ENCODE measurements at regions not wholly inside any gene's neighbourhood (a gene's known extent, or its start where the extent isn't known, plus 50 kb on each side); places are given as distances from the start of the nearest gene placed in this dataset.
A peak's percentile ranks its signal among the peaks of the same experiment; 100 is the strongest.

GRCh38 chr10:129272176-129272575 is 194.9 kb upstream of the MGMT start:
- Mint-ChIP-seq H3K27me3 (no peaks in the 10 kb centered on the region), H3K27ac (no peak overlapping the region), H3K4me3 (no peak overlapping the region), H3K4me1 (ENCODE audit: unreplicated experiment) (peaks cover 11% of the 10 kb centered on the region), H3K36me3 (no peaks in the 10 kb centered on the region), H3K9me3 (no peaks in the 10 kb centered on the region)
- DNase-seq (ENCODE audit: extremely low spot score, unreplicated experiment) = no peak
- TF ChIP-seq, protein P1, sequence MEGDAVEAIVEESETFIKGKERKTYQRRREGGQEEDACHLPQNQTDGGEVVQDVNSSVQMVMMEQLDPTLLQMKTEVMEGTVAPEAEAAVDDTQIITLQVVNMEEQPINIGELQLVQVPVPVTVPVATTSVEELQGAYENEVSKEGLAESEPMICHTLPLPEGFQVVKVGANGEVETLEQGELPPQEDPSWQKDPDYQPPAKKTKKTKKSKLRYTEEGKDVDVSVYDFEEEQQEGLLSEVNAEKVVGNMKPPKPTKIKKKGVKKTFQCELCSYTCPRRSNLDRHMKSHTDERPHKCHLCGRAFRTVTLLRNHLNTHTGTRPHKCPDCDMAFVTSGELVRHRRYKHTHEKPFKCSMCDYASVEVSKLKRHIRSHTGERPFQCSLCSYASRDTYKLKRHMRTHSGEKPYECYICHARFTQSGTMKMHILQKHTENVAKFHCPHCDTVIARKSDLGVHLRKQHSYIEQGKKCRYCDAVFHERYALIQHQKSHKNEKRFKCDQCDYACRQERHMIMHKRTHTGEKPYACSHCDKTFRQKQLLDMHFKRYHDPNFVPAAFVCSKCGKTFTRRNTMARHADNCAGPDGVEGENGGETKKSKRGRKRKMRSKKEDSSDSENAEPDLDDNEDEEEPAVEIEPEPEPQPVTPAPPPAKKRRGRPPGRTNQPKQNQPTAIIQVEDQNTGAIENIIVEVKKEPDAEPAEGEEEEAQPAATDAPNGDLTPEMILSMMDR (conservative IDR thresholded peaks at IDR 0.05) = no peak

GRCh38 chr10:129272866-129273650 is 194.0 kb upstream of the MGMT start:
- Mint-ChIP-seq H3K4me3 (no peak overlapping the region), H3K36me3 (no peaks in the 10 kb centered on the region)
- DNase-seq (ENCODE audit: extremely low spot score, unreplicated experiment) = no peak

DNA sequence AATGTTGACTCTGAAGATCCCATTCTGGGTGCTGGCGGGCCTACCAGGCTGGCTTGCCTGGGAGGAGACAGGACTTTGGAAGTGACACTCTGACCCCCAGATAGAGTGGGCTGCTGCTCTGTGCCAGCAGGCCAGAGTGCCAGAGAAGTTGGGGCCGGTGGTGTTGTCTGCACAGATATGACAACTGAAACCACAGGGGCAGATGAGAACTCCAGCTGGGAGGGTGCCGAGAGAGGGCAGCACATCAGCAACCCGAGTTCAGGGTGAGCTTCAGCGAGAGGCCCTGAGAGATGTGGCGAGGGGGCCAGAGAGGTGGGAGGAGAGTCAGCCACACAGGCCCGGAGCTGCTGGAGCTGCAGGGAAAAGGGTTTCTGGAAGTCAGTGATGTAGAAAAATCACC is 193.2 kb upstream of the MGMT start:
- no peak for DNase-seq (ENCODE audit: extremely low spot score, unreplicated experiment)
- no peak overlapping the region for H3K4me3 Mint-ChIP-seq
- peaks cover 3% of the 10 kb centered on the region for H3K27me3 Mint-ChIP-seq
- H3K4me1 Mint-ChIP-seq (ENCODE audit: unreplicated experiment) = peaks cover 11% of the 10 kb centered on the region
- TF ChIP-seq, protein P1 (conservative IDR thresholded peaks at IDR 0.05) = no peak
- no peaks in the 10 kb centered on the region for H3K9me3 Mint-ChIP-seq
- H3K27ac Mint-ChIP-seq = no peak overlapping the region
- H3K36me3 Mint-ChIP-seq = no peaks in the 10 kb centered on the region

More at GRCh38 chr10:129272866-129273650, 194.0 kb upstream of the MGMT start:
- Mint-ChIP-seq H3K27me3 (peaks cover 3% of the 10 kb centered on the region), H3K4me1 (ENCODE audit: unreplicated experiment) (peaks cover 11% of the 10 kb centered on the region), H3K9me3 (no peaks in the 10 kb centered on the region), H3K27ac (no peak overlapping the region)
- TF ChIP-seq, protein P1 (conservative IDR thresholded peaks at IDR 0.05) = no peak

DNA sequence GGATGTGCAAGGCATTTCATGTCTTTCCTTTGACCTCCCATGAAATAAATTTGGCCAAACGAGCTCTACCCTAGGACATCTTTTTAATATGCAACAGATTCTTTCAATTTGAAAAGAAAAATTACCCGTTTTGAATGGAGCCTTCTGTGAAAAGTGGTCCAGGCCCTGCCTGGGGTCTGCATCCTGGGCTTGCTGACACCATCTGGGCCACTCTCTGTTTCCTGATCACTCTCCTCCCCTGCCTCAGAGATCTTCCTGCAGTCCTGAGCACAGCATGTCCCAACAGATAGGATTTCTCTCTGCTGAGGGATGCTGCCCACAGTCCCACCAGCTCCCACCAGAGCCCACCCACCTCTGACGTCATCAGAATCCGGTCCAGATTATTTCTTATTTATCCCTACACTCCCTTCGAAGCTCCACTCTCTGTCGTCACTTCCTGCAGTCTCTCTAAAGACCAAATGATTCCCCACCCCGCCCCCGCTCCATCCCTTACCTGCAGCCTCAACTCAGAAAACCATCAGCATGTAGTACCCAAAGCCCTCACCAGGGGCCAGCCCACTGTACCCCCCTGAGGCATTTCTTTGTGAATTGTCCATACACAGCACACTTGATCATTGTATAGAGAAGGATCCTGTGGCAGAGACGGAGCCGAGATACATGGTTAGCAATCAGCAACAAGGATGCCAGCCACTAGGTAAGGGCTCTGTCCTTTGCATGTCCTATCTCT is 192.1 kb upstream of the MGMT start:
- peaks cover 3% of the 10 kb centered on the region for H3K27me3 Mint-ChIP-seq
- H3K9me3 Mint-ChIP-seq = no peaks in the 10 kb centered on the region
- DNase-seq (ENCODE audit: extremely low spot score, unreplicated experiment) = no peak
- no peak overlapping the region for H3K27ac Mint-ChIP-seq
- peaks cover 11% of the 10 kb centered on the region for H3K4me1 Mint-ChIP-seq (ENCODE audit: unreplicated experiment)
- H3K4me3 Mint-ChIP-seq = no peak overlapping the region
- TF ChIP-seq, protein P1 (conservative IDR thresholded peaks at IDR 0.05) = peak; percentile 59
- no peaks in the 10 kb centered on the region for H3K36me3 Mint-ChIP-seq

- no peak for DNase-seq (ENCODE audit: extremely low spot score, unreplicated experiment)
- TF ChIP-seq, protein P1 (conservative IDR thresholded peaks at IDR 0.05) = no peak
- Mint-ChIP-seq H3K27me3 (peaks cover 3% of the 10 kb centered on the region), H3K4me1 (ENCODE audit: unreplicated experiment) (peaks cover 11% of the 10 kb centered on the region), H3K27ac (no peak overlapping the region), H3K9me3 (no peaks in the 10 kb centered on the region), H3K36me3 (no peaks in the 10 kb centered on the region), H3K4me3 (no peak overlapping the region)
Observed at GRCh38 chr10:129275886-129276285, 191.2 kb upstream of the MGMT start.

Measured in type B pancreatic cell (in vitro differentiated cells).